ENCODE measurements at regions not wholly inside any gene's neighbourhood (a gene's known extent, or its start where the extent isn't known, plus 50 kb on each side); places are given as distances from the start of the nearest gene placed in this dataset.
A peak's percentile ranks its signal among the peaks of the same experiment; 100 is the strongest.
"Not testable (repeated sequence)": the region's sequence is repeated elsewhere in the genome, so short reads cannot be mapped to it uniquely, and the experiment has no call there.

- Histone ChIP-seq H3K27me3 (no peaks in the 10 kb centered on the region), H3K4me3 (no peak overlapping the region), H3K9me3 (replicated peaks in 1 of 11) (no peaks in the 10 kb centered on the region), H3K4me1 (peaks cover 0 to 8% (median 0%) of the 10 kb centered on the region in 10 experiments; a peak in 3 of 20 replicates), H4K20me1 (no peaks in the 10 kb centered on the region), H3K4me2 (no peak overlapping the region), H3K9ac (no peak overlapping the region), H3K27ac (no peak overlapping the region), H3K36me3 (no peaks in the 10 kb centered on the region)
- TF ChIP-seq Cebpa-rat (IDR thresholded peaks at IDR 0.05): no peak
Measured at GRCh38 chr10:118816471-118817168, 61.9 kb upstream of the CACUL1 start.

- Histone ChIP-seq H3K4me2 (no peak overlapping the region), H3K27ac (no peak overlapping the region), H3K9me3 (replicated peaks in 1 of 11) (no peaks in the 10 kb centered on the region), H3K27me3 (no peaks in the 10 kb centered on the region), H3K36me3 (no peaks in the 10 kb centered on the region), H3K4me3 (no peak overlapping the region), H3K9ac (no peak overlapping the region), H3K4me1 (peaks cover 0 to 8% (median 0%) of the 10 kb centered on the region in 10 experiments; a peak in 3 of 20 replicates), H4K20me1 (no peaks in the 10 kb centered on the region)
- no peak for TF ChIP-seq Cebpa-rat (IDR thresholded peaks at IDR 0.05)
Measured at GRCh38 chr10:118817328-118818068, 62.7 kb upstream of the CACUL1 start.

- H3K27ac ChIP-seq: no peak overlapping the region
- no peak overlapping the region for H3K9ac ChIP-seq
- no peaks in the 10 kb centered on the region for H3K36me3 ChIP-seq
- peak overlapping the region in 1 of 11 experiments; percentile 2; a peak in 1 of 22 replicates for H3K4me2 ChIP-seq
- H3K27me3 ChIP-seq: no peaks in the 10 kb centered on the region
- no peaks in the 10 kb centered on the region for H3K9me3 ChIP-seq (replicated peaks in 1 of 11)
- H3K4me3 ChIP-seq: no peak overlapping the region
- TF ChIP-seq Cebpa-rat (IDR thresholded peaks at IDR 0.05): no peak
- H3K4me1 ChIP-seq: peaks cover 0 to 8% (median 0%) of the 10 kb centered on the region in 10 experiments; a peak in 4 of 20 replicates
- H4K20me1 ChIP-seq: no peaks in the 10 kb centered on the region
Measured at GRCh38 chr10:118818621-118819221, 64.0 kb upstream of the CACUL1 start.

GRCh38 chr10:118820326-118821116 is 65.8 kb upstream of the CACUL1 start:
- Histone ChIP-seq H3K27me3 (no peaks in the 10 kb centered on the region), H4K20me1 (no peaks in the 10 kb centered on the region), H3K36me3 (no peaks in the 10 kb centered on the region), H3K4me1 (peaks cover 0 to 8% (median 0%) of the 10 kb centered on the region in 10 experiments; a peak in 4 of 20 replicates), H3K4me2 (no peak overlapping the region), H3K27ac (no peak overlapping the region), H3K4me3 (no peak overlapping the region), H3K9me3 (replicated peaks in 1 of 11) (no peaks in the 10 kb centered on the region), H3K9ac (no peak overlapping the region)
- no peak for TF ChIP-seq Cebpa-rat (IDR thresholded peaks at IDR 0.05)

- peaks cover 0 to 6% (median 0%) of the 10 kb centered on the region in 11 experiments; a peak in 1 of 22 replicates for H3K9me3 ChIP-seq (replicated peaks in 1 of 11)
- H3K4me3 ChIP-seq: no peak overlapping the region
- H3K36me3 ChIP-seq: no peaks in the 10 kb centered on the region
- no peak for TF ChIP-seq Cebpa-rat (IDR thresholded peaks at IDR 0.05)
- peaks cover 0 to 7% (median 0%) of the 10 kb centered on the region in 10 experiments; a peak in 4 of 20 replicates for H3K4me1 ChIP-seq
- H3K27me3 ChIP-seq: no peaks in the 10 kb centered on the region
- no peak overlapping the region for H3K27ac ChIP-seq
- H4K20me1 ChIP-seq: no peaks in the 10 kb centered on the region
- H3K4me2 ChIP-seq: no peak overlapping the region
- no peak overlapping the region for H3K9ac ChIP-seq
Measured at GRCh38 chr10:118823256-118823907, 68.6 kb upstream of the CACUL1 start.

- no peaks in the 10 kb centered on the region for H3K36me3 ChIP-seq
- no peak overlapping the region for H3K4me2 ChIP-seq
- H3K27me3 ChIP-seq: no peaks in the 10 kb centered on the region
- no peak overlapping the region for H3K4me3 ChIP-seq
- peaks cover 0 to 4% (median 0%) of the 10 kb centered on the region in 10 experiments; a peak in 6 of 20 replicates for H3K4me1 ChIP-seq
- H4K20me1 ChIP-seq: no peaks in the 10 kb centered on the region
- no peak overlapping the region for H3K27ac ChIP-seq
- H3K9me3 ChIP-seq (replicated peaks in 1 of 11): peaks cover 0 to 6% (median 0%) of the 10 kb centered on the region in 11 experiments; a peak in 1 of 22 replicates
- no peak overlapping the region for H3K9ac ChIP-seq
- no peak for TF ChIP-seq Cebpa-rat (IDR thresholded peaks at IDR 0.05)
Measured at GRCh38 chr10:118827053-118827452, 72.3 kb upstream of the CACUL1 start.

- H3K4me2 ChIP-seq: no peak overlapping the region
- no peak overlapping the region for H3K4me3 ChIP-seq
- H3K4me1 ChIP-seq: peaks cover 0 to 7% (median 0%) of the 10 kb centered on the region in 10 experiments; a peak in 6 of 20 replicates
- H3K27ac ChIP-seq: no peak overlapping the region
- H3K9ac ChIP-seq: no peak overlapping the region
- no peaks in the 10 kb centered on the region for H3K36me3 ChIP-seq
- H4K20me1 ChIP-seq: no peaks in the 10 kb centered on the region
- peaks cover 0 to 6% (median 0%) of the 10 kb centered on the region in 11 experiments; a peak in 1 of 22 replicates for H3K9me3 ChIP-seq (replicated peaks in 1 of 11)
- H3K27me3 ChIP-seq: no peaks in the 10 kb centered on the region
- TF ChIP-seq Cebpa-rat (IDR thresholded peaks at IDR 0.05): no peak
Measured at GRCh38 chr10:118827466-118828155, 72.8 kb upstream of the CACUL1 start.

- no peak for TF ChIP-seq Cebpa-rat (IDR thresholded peaks at IDR 0.05)
- H3K4me2 ChIP-seq: peak overlapping the region in 3 of 11 experiments; percentile 18 to 36 (median 31); a peak in 3 of 22 replicates
Measured at GRCh38 chr10:118832241-118832651, 77.5 kb upstream of the CACUL1 start.

GRCh38 chr10:118834370-118834769 is 79.6 kb upstream of the CACUL1 start:
- H4K20me1 ChIP-seq; H3K4me2 ChIP-seq; H3K4me3 ChIP-seq; H3K9me3 ChIP-seq (replicated peaks in 1 of 11); H3K36me3 ChIP-seq; H3K27me3 ChIP-seq; H3K27ac ChIP-seq; H3K9ac ChIP-seq: not testable (repeated sequence)
- H3K4me1 ChIP-seq: peaks cover 0 to 21% (median 0%) of the 10 kb centered on the region in 10 experiments; a peak in 5 of 20 replicates

More at GRCh38 chr10:118832241-118832651, 77.5 kb upstream of the CACUL1 start:
- Histone ChIP-seq H3K4me3 (no peak overlapping the region), H3K27ac (no peak overlapping the region), H4K20me1 (no peaks in the 10 kb centered on the region), H3K9ac (no peak overlapping the region), H3K9me3 (replicated peaks in 1 of 11) (peaks cover 0 to 6% (median 0%) of the 10 kb centered on the region in 11 experiments; a peak in 1 of 22 replicates), H3K36me3 (no peaks in the 10 kb centered on the region), H3K27me3 (no peaks in the 10 kb centered on the region), H3K4me1 (peaks cover 0 to 11% (median 0%) of the 10 kb centered on the region in 10 experiments; a peak in 5 of 20 replicates)

All from BLaER1 treated with 17β-estradiol and CSF1 and Interleukin-3, amounts not matched to agents 10 nM and 100 nM (cell line).